PFSK-1 (cell line): ENCODE measurements at regions not wholly inside any gene's neighbourhood (a gene's known extent, or its start where the extent isn't known, plus 50 kb on each side); places are given as distances from the start of the nearest gene placed in this dataset.

Experiments
- FOXP2 ChIP-seq: optimal IDR thresholded peaks from 2 replicates; pipeline ENCODE3; 2011; ENCODE audit warnings: borderline replicate concordance, control low read depth, inconsistent platforms; ENCODE audit not compliant: insufficient read depth; ENCODE audit errors: extremely low read length, extremely low read depth
- POLR2AphosphoS5 ChIP-seq: IDR thresholded peaks from 2 replicates; pipeline ENCODE4 v1.6.1; 2012; ENCODE audit warnings: low read depth, mild to moderate bottlenecking, control low read depth, low read length, moderate library complexity
- SIN3A ChIP-seq: IDR thresholded peaks from 2 replicates; pipeline ENCODE4 v1.6.1; 2012; ENCODE audit warnings: mild to moderate bottlenecking, low read length, moderate library complexity, borderline replicate concordance; ENCODE audit not compliant: insufficient read depth
- TAF1 ChIP-seq: IDR thresholded peaks from 2 replicates; pipeline ENCODE4 v1.6.1; 2012; ENCODE audit warnings: low read length, control low read depth, borderline replicate concordance; ENCODE audit not compliant: insufficient read depth
- TF ChIP-seq, protein P1 (sequence below), 2 experiments: IDR thresholded peaks; 2 replicates each; pipeline versions ENCODE4 v1.6.1 to v1.8.0; 2011 to 2012; ENCODE audit warnings: low read depth in 2 of 2, low read length in 2 of 2, control low read depth in 1 of 2, inconsistent platforms in 1 of 2, mild to moderate bottlenecking in 1 of 2, moderate library complexity in 1 of 2; ENCODE audit not compliant: insufficient read depth in 1 of 2

DNA sequence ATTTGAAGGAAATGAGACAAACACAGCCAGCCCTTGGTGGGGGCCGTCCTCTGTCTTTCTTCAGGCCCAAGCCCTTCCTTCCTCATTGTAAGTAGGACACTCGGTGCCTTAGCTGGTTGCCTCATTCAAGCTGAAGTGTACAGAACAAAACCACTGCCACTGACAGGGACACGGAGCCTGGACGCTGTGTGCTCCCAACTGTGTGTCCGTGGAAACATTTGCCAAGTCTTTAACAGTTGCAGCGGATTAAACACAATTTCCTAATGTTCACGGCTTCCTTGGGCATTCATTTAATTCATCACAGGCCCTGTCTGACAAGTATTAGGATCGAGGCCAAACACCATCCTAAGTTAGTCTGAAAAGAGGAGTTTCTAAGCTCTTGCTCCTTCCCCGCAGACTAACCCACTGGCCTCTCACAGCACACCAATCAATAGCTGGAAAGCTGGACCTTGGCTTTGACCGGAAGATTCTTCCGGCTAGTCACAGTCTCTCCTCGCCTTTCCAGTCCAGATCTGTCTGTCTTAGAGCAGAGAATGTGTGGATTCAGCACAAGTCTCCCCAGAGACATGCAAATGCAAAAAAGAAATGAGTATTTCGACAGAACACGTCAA is 68.7 kb upstream of the ACSL3 start:
- peak; percentile 40; the same call in 1 of the 2 replicates for TF ChIP-seq POLR2AphosphoS5
- TF ChIP-seq SIN3A, result no peak

DNA sequence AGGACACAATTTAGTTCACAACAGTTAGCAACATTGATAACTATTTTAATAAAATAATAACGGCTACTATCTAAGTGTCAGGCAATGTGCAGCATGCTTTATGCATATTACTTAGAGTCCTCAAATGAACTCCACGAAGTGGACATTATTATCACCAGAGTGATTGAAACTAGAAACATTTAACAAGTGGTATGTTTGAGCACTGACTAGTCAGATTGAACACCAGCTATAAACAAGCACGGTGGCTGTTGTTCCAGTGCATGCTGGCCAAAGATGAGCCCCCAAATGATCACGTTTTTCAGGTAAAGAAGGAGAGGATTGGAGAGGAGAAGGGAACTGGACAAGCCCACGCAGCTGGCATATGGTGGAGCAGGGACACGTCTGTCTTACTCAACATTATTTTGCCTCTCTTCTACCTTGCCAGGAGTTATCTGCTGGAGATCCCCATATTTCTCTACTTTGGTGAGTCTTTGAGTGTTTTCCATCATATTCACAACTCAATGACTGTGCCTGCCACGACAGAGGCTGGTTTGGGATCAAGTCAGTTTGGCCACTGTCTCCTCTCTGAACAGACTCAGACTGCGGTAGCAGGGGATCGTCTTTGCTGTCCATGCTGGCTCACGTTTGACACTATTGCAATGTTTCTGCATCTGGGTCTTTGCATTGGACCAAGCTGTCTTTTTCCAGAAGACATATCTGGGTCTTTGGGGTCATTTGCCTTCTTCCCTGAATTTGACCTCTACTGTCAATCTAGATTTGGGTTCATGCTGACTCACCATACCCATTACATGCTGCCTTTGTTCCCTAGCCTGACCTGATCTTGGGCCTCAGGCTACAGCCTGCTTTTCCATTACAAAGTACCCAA is 66.0 kb upstream of the ACSL3 start:
- TF ChIP-seq SIN3A (no peak), FOXP2 (no peak), TAF1 (no peak), POLR2AphosphoS5 (no peak)
- TF ChIP-seq, protein P1, sequence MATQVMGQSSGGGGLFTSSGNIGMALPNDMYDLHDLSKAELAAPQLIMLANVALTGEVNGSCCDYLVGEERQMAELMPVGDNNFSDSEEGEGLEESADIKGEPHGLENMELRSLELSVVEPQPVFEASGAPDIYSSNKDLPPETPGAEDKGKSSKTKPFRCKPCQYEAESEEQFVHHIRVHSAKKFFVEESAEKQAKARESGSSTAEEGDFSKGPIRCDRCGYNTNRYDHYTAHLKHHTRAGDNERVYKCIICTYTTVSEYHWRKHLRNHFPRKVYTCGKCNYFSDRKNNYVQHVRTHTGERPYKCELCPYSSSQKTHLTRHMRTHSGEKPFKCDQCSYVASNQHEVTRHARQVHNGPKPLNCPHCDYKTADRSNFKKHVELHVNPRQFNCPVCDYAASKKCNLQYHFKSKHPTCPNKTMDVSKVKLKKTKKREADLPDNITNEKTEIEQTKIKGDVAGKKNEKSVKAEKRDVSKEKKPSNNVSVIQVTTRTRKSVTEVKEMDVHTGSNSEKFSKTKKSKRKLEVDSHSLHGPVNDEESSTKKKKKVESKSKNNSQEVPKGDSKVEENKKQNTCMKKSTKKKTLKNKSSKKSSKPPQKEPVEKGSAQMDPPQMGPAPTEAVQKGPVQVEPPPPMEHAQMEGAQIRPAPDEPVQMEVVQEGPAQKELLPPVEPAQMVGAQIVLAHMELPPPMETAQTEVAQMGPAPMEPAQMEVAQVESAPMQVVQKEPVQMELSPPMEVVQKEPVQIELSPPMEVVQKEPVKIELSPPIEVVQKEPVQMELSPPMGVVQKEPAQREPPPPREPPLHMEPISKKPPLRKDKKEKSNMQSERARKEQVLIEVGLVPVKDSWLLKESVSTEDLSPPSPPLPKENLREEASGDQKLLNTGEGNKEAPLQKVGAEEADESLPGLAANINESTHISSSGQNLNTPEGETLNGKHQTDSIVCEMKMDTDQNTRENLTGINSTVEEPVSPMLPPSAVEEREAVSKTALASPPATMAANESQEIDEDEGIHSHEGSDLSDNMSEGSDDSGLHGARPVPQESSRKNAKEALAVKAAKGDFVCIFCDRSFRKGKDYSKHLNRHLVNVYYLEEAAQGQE (IDR thresholded peaks at IDR 0.05; ENCODE audit: insufficient read depth in 1 of 2, low read depth in 2 of 2, low read length in 2 of 2), result no peak

- TF ChIP-seq POLR2AphosphoS5, result no peak
- TF ChIP-seq FOXP2, result no peak
- TF ChIP-seq, protein P1 (IDR thresholded peaks at IDR 0.05; ENCODE audit: insufficient read depth in 1 of 2, low read depth in 2 of 2, low read length in 2 of 2), result no peak
- TF ChIP-seq TAF1, result no peak
- TF ChIP-seq SIN3A, result no peak
These were observed 65.1 kb upstream of the ACSL3 start for GRCh38 chr2:222795450-222796357.

DNA sequence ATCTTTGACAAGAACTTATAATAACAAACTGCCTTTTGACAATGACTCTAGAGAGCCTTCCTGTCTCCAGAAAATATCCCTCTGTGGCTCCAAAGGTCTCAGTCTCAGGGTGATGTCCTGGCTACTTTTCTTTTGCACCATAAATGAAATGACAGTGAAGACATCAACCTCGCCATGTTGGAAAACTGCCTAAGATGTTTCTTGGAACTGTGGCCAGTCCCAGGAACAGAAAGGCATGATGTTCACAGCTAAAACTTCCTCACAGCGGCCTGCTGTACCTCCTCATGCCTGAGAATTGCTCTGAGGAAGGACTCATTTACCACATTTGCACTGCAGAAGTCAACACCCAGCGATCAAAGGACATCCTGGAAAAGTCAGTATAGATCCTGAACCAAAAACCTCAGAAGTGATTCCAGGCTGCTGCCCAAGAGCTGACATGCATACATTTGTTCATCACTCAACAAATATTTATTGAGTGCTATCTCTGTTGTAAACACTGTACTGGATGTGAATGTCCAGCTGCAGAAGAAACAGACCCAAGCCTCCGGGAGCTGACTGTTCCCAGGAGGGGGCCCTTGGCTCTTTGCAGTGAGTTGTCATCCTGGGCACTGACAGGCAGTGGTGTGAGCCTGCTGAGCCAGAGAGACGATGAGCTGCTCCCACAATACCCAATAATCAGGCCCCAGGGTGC is 64.3 kb upstream of the ACSL3 start:
- TF ChIP-seq FOXP2, result no peak
- no peak for TF ChIP-seq SIN3A
- no peak for TF ChIP-seq POLR2AphosphoS5
- TF ChIP-seq TAF1, result no peak
- TF ChIP-seq, protein P1 (IDR thresholded peaks at IDR 0.05; ENCODE audit: insufficient read depth in 1 of 2, low read depth in 2 of 2, low read length in 2 of 2), result no peak

- TF ChIP-seq SIN3A (no peak), POLR2AphosphoS5 (no peak), TAF1 (no peak), FOXP2 (no peak)
- TF ChIP-seq, protein P1 (IDR thresholded peaks at IDR 0.05; ENCODE audit: insufficient read depth in 1 of 2, low read depth in 2 of 2, low read length in 2 of 2), result no peak
These were observed 63.6 kb upstream of the ACSL3 start for GRCh38 chr2:222797261-222797660.
